ENCODE measurements at regions not wholly inside any gene's neighbourhood (a gene's known extent, or its start where the extent isn't known, plus 50 kb on each side); places are given as distances from the start of the nearest gene placed in this dataset.

DNA sequence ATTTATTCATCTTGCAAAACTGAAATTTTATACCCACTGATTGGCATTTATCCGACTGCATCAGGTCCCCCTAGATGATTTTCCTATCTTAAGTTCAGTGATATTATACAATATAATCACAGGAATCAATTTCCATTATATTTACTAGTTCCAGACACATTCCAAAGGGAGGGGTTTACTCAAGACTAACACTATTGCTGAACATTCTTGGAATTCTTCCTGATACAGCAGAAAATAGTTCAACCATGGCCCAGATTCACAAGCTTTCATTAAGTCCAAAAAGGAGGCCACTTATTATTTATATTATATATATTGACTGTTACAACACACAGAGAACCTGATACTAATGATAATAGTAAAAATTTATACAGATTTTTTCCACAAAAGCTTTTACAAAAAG is 2353.6 kb downstream of the PCDH7 start:
- Histone ChIP-seq H3K27me3 (ENCODE audit: insufficient read depth, low read length) (no peaks in the 10 kb centered on the region), H2AFZ (ENCODE audit: low read length) (no peak overlapping the region), H3F3A (ENCODE audit: insufficient read depth, low read length) (no peaks in the 10 kb centered on the region), H3K4me1 (ENCODE audit: insufficient read depth, low read length, severe bottlenecking) (no peaks in the 10 kb centered on the region), H3K9me3 (ENCODE audit: low read length) (no peaks in the 10 kb centered on the region), H4K20me1 (ENCODE audit: insufficient read depth, low read length) (no peaks in the 10 kb centered on the region), H3K9me2 (ENCODE audit: low read depth, low read length) (no peaks in the 10 kb centered on the region), H3K79me2 (ENCODE audit: insufficient read depth, low read length) (no peaks in the 10 kb centered on the region), H3K4me3 (ENCODE audit: low read depth, low read length, poor library complexity, severe bottlenecking) (no peak overlapping the region), H3K36me3 (ENCODE audit: insufficient read depth, low read length) (no peaks in the 10 kb centered on the region), H3K27ac (ENCODE audit: low read depth, low read length, poor library complexity, severe bottlenecking) (no peak overlapping the region), H3K4me2 (ENCODE audit: low read length) (no peak overlapping the region), H3K9ac (ENCODE audit: low read length) (no peak overlapping the region)
- TF ChIP-seq, protein P1, sequence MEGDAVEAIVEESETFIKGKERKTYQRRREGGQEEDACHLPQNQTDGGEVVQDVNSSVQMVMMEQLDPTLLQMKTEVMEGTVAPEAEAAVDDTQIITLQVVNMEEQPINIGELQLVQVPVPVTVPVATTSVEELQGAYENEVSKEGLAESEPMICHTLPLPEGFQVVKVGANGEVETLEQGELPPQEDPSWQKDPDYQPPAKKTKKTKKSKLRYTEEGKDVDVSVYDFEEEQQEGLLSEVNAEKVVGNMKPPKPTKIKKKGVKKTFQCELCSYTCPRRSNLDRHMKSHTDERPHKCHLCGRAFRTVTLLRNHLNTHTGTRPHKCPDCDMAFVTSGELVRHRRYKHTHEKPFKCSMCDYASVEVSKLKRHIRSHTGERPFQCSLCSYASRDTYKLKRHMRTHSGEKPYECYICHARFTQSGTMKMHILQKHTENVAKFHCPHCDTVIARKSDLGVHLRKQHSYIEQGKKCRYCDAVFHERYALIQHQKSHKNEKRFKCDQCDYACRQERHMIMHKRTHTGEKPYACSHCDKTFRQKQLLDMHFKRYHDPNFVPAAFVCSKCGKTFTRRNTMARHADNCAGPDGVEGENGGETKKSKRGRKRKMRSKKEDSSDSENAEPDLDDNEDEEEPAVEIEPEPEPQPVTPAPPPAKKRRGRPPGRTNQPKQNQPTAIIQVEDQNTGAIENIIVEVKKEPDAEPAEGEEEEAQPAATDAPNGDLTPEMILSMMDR (IDR thresholded peaks at IDR 0.05; ENCODE audit: low read length) = no peak

- Histone ChIP-seq H3K4me3 (ENCODE audit: low read depth, low read length, poor library complexity, severe bottlenecking) (no peak overlapping the region), H3K9me3 (ENCODE audit: low read length) (no peaks in the 10 kb centered on the region), H3K27ac (ENCODE audit: low read depth, low read length, poor library complexity, severe bottlenecking) (no peak overlapping the region), H3K36me3 (ENCODE audit: insufficient read depth, low read length) (no peaks in the 10 kb centered on the region), H3K79me2 (ENCODE audit: insufficient read depth, low read length) (no peaks in the 10 kb centered on the region), H3K9me2 (ENCODE audit: low read depth, low read length) (no peaks in the 10 kb centered on the region), H2AFZ (ENCODE audit: low read length) (no peak overlapping the region), H3K27me3 (ENCODE audit: insufficient read depth, low read length) (no peaks in the 10 kb centered on the region), H3K9ac (ENCODE audit: low read length) (no peak overlapping the region), H3K4me2 (ENCODE audit: low read length) (no peak overlapping the region), H4K20me1 (ENCODE audit: insufficient read depth, low read length) (no peaks in the 10 kb centered on the region), H3K4me1 (ENCODE audit: insufficient read depth, low read length, severe bottlenecking) (no peaks in the 10 kb centered on the region), H3F3A (ENCODE audit: insufficient read depth, low read length) (no peaks in the 10 kb centered on the region)
- no peak for TF ChIP-seq EZH2 (IDR thresholded peaks at IDR 0.05; ENCODE audit: borderline replicate concordance, low read length)
- TF ChIP-seq, protein P1 (IDR thresholded peaks at IDR 0.05; ENCODE audit: low read length) = no peak
Measured at GRCh38 chr4:33078145-33078544, 2358.0 kb downstream of the PCDH7 start.

- Histone ChIP-seq H3K9me2 (ENCODE audit: low read depth, low read length) (no peaks in the 10 kb centered on the region), H3K27ac (ENCODE audit: low read depth, low read length, poor library complexity, severe bottlenecking) (no peak overlapping the region), H3K9ac (ENCODE audit: low read length) (no peak overlapping the region), H3K4me3 (ENCODE audit: low read depth, low read length, poor library complexity, severe bottlenecking) (no peak overlapping the region), H3K27me3 (ENCODE audit: insufficient read depth, low read length) (no peaks in the 10 kb centered on the region), H3K36me3 (ENCODE audit: insufficient read depth, low read length) (no peaks in the 10 kb centered on the region), H3K9me3 (ENCODE audit: low read length) (no peaks in the 10 kb centered on the region), H3K4me2 (ENCODE audit: low read length) (no peak overlapping the region), H2AFZ (ENCODE audit: low read length) (no peak overlapping the region), H3F3A (ENCODE audit: insufficient read depth, low read length) (no peaks in the 10 kb centered on the region), H3K79me2 (ENCODE audit: insufficient read depth, low read length) (no peaks in the 10 kb centered on the region), H3K4me1 (ENCODE audit: insufficient read depth, low read length, severe bottlenecking) (no peaks in the 10 kb centered on the region), H4K20me1 (ENCODE audit: insufficient read depth, low read length) (no peaks in the 10 kb centered on the region)
- TF ChIP-seq, protein P1 (IDR thresholded peaks at IDR 0.05; ENCODE audit: low read length) = no peak
- TF ChIP-seq EZH2 (IDR thresholded peaks at IDR 0.05; ENCODE audit: borderline replicate concordance, low read length) = no peak
Measured at GRCh38 chr4:33080275-33080674, 2360.1 kb downstream of the PCDH7 start.

Measured in OCI-LY1 (cell line).